Chondrocyte (in vitro differentiated cells): ENCODE measurements at regions not wholly inside any gene's neighbourhood (a gene's known extent, or its start where the extent isn't known, plus 50 kb on each side); places are given as distances from the start of the nearest gene placed in this dataset.

Experiments used
- DNase-seq: peaks from one replicate; pipeline ENCODE4 v3.0.0; 2021; ENCODE audit warnings: mixed read lengths, low spot score
- H3K27ac Mint-ChIP-seq: one replicate; pipeline ENCODE4 v1.8.0; 2021; ENCODE audit warnings: mild to moderate bottlenecking, moderate library complexity, mixed read lengths; ENCODE audit not compliant: unreplicated experiment
- H3K27me3 Mint-ChIP-seq: 2 replicates; pipeline ENCODE4 v1.8.0; 2021; ENCODE audit warnings: low read depth, mixed read lengths
- H3K36me3 Mint-ChIP-seq: 2 replicates; pipeline ENCODE4 v1.8.0; 2021; ENCODE audit warnings: low read depth, mixed read lengths
- H3K4me1 Mint-ChIP-seq: 2 replicates; pipeline ENCODE4 v1.8.0; 2021; ENCODE audit warnings: low read depth, mild to moderate bottlenecking, mixed read lengths
- H3K4me3 Mint-ChIP-seq: one replicate; pipeline ENCODE4 v1.8.0; 2021; ENCODE audit warnings: mild to moderate bottlenecking, moderate library complexity, mixed read lengths; ENCODE audit not compliant: unreplicated experiment
- H3K9me3 Mint-ChIP-seq: 2 replicates; pipeline ENCODE4 v1.8.0; 2021; ENCODE audit warnings: low read depth, mixed read lengths
- CTCF ChIP-seq: fragments of 200-600 bp; sonication (generic); IDR thresholded peaks from 2 replicates; pipeline ENCODE4 v1.5.0; 2021; ENCODE audit warnings: antibody characterized with exemption, mild to moderate bottlenecking, moderate library complexity

- Mint-ChIP-seq H3K36me3 (no peaks in the 10 kb centered on the region), H3K27ac (no peak overlapping the region), H3K9me3 (no peaks in the 10 kb centered on the region), H3K4me1 (peaks cover 17% of the 10 kb centered on the region), H3K4me3 (no peak overlapping the region), H3K27me3 (no peaks in the 10 kb centered on the region)
- DNase-seq: no peak
- no peak for TF ChIP-seq CTCF
These were observed 209.2 kb upstream of the CD180 start for GRCh38 chr5:67405755-67406154.

- H3K4me3 Mint-ChIP-seq: no peak overlapping the region
- peaks cover 23% of the 10 kb centered on the region for H3K4me1 Mint-ChIP-seq
- no peak overlapping the region for H3K27ac Mint-ChIP-seq
- TF ChIP-seq CTCF: no peak
- H3K36me3 Mint-ChIP-seq: no peaks in the 10 kb centered on the region
- DNase-seq: no peak
- no peaks in the 10 kb centered on the region for H3K9me3 Mint-ChIP-seq
- no peaks in the 10 kb centered on the region for H3K27me3 Mint-ChIP-seq
These were observed 208.4 kb upstream of the CD180 start for GRCh38 chr5:67405101-67405364.

- peak overlapping the region; percentile 73 for H3K27ac Mint-ChIP-seq
- no peaks in the 10 kb centered on the region for H3K27me3 Mint-ChIP-seq
- H3K4me3 Mint-ChIP-seq: no peak overlapping the region
- no peaks in the 10 kb centered on the region for H3K9me3 Mint-ChIP-seq
- peaks cover 23% of the 10 kb centered on the region for H3K4me1 Mint-ChIP-seq
- no peak for DNase-seq
- H3K36me3 Mint-ChIP-seq: no peaks in the 10 kb centered on the region
- TF ChIP-seq CTCF: no peak
These were observed 207.9 kb upstream of the CD180 start for GRCh38 chr5:67404256-67405100.

- no peak for DNase-seq
- Mint-ChIP-seq H3K4me3 (no peak overlapping the region), H3K4me1 (peaks cover 23% of the 10 kb centered on the region), H3K27ac (no peak overlapping the region), H3K9me3 (no peaks in the 10 kb centered on the region), H3K36me3 (no peaks in the 10 kb centered on the region), H3K27me3 (no peaks in the 10 kb centered on the region)
- no peak for TF ChIP-seq CTCF
These were observed 205.9 kb upstream of the CD180 start for GRCh38 chr5:67402526-67402925.

- Mint-ChIP-seq H3K36me3 (no peaks in the 10 kb centered on the region), H3K27ac (no peak overlapping the region), H3K4me1 (peaks cover 23% of the 10 kb centered on the region), H3K9me3 (no peaks in the 10 kb centered on the region), H3K27me3 (no peaks in the 10 kb centered on the region), H3K4me3 (no peak overlapping the region)
- DNase-seq: no peak
- TF ChIP-seq CTCF: no peak
These were observed 204.6 kb upstream of the CD180 start for GRCh38 chr5:67401172-67401571.
